ENCODE measurements at regions not wholly inside any gene's neighbourhood (a gene's known extent, or its start where the extent isn't known, plus 50 kb on each side); places are given as distances from the start of the nearest gene placed in this dataset.

GRCh38 chr4:181671672-181672071 is 571.5 kb upstream of the TENM3 start:
- no peak for DNase-seq (ENCODE audit: low read depth)

GRCh38 chr4:181672751-181673150 is 570.5 kb upstream of the TENM3 start:
- DNase-seq (ENCODE audit: low read depth) = no peak

GRCh38 chr4:181674315-181674875 is 568.8 kb upstream of the TENM3 start:
- no peak for DNase-seq (ENCODE audit: low read depth)

GRCh38 chr4:181676546-181676945 is 566.7 kb upstream of the TENM3 start:
- no peak for DNase-seq (ENCODE audit: low read depth)

- no peak for DNase-seq (ENCODE audit: low read depth)
Observed at GRCh38 chr4:181677201-181677600, 566.0 kb upstream of the TENM3 start.

GRCh38 chr4:181677621-181678020 is 565.6 kb upstream of the TENM3 start:
- no peak for DNase-seq (ENCODE audit: low read depth)

GRCh38 chr4:181679754-181680153 is 563.4 kb upstream of the TENM3 start:
- DNase-seq (ENCODE audit: low read depth) = no peak

- peak; percentile 26 for DNase-seq (ENCODE audit: low read depth)
Observed at GRCh38 chr4:181682367-181683047, 560.7 kb upstream of the TENM3 start.

GRCh38 chr4:181684310-181684709 is 558.9 kb upstream of the TENM3 start:
- no peak for DNase-seq (ENCODE audit: low read depth)

GRCh38 chr4:181685461-181685860 is 557.7 kb upstream of the TENM3 start:
- peak; percentile 67 for DNase-seq (ENCODE audit: low read depth)

GRCh38 chr4:181685911-181686310 is 557.3 kb upstream of the TENM3 start:
- DNase-seq (ENCODE audit: low read depth) = peak; percentile 84

- DNase-seq (ENCODE audit: low read depth) = no peak
Observed at GRCh38 chr4:181687116-181687515, 556.1 kb upstream of the TENM3 start.

- peak; percentile 90 for DNase-seq (ENCODE audit: low read depth)
Observed at GRCh38 chr4:181688432-181688831, 554.8 kb upstream of the TENM3 start.

GRCh38 chr4:181688872-181689271 is 554.3 kb upstream of the TENM3 start:
- DNase-seq (ENCODE audit: low read depth) = peak; percentile 69

GRCh38 chr4:181690498-181690897 is 552.7 kb upstream of the TENM3 start:
- DNase-seq (ENCODE audit: low read depth) = no peak

GRCh38 chr4:181692965-181693364 is 550.2 kb upstream of the TENM3 start:
- DNase-seq (ENCODE audit: low read depth) = no peak

- no peak for DNase-seq (ENCODE audit: low read depth)
Observed at GRCh38 chr4:181693517-181693916, 549.7 kb upstream of the TENM3 start.

GRCh38 chr4:181698221-181698620 is 545.0 kb upstream of the TENM3 start:
- DNase-seq (ENCODE audit: low read depth) = no peak

GRCh38 chr4:181701214-181701613 is 542.0 kb upstream of the TENM3 start:
- no peak for DNase-seq (ENCODE audit: low read depth)

- no peak for DNase-seq (ENCODE audit: low read depth)
Observed at GRCh38 chr4:181701894-181702293, 541.3 kb upstream of the TENM3 start.

- no peak for DNase-seq (ENCODE audit: low read depth)
Observed at GRCh38 chr4:181702864-181703495, 540.2 kb upstream of the TENM3 start.

GRCh38 chr4:181710143-181710542 is 533.1 kb upstream of the TENM3 start:
- DNase-seq (ENCODE audit: low read depth) = no peak

- no peak for DNase-seq (ENCODE audit: low read depth)
Observed at GRCh38 chr4:181711387-181711786, 531.8 kb upstream of the TENM3 start.

Measured in RPMI7951 (cell line).